ENCODE measurements at regions not wholly inside any gene's neighbourhood (a gene's known extent, or its start where the extent isn't known, plus 50 kb on each side); places are given as distances from the start of the nearest gene placed in this dataset.
"Not testable (repeated sequence)": the region's sequence is repeated elsewhere in the genome, so short reads cannot be mapped to it uniquely, and the experiment has no call there.

GRCh38 chr2:118613737-118614136 lies 233.7 kb downstream of the EN1 start:
- DNase-seq (ENCODE audit: low read depth in 3 of 3) = no peak

- no peak for DNase-seq (ENCODE audit: low read depth in 3 of 3)
Observed at GRCh38 chr2:118611691-118612090, 235.8 kb downstream of the EN1 start.

- DNase-seq (ENCODE audit: low read depth in 3 of 3) = no peak
Observed at GRCh38 chr2:118609138-118609537, 238.3 kb downstream of the EN1 start.

- DNase-seq (ENCODE audit: low read depth in 3 of 3) = no peak
Observed at GRCh38 chr2:118607641-118608040, 239.8 kb downstream of the EN1 start.

GRCh38 chr2:118604811-118605210 lies 242.6 kb downstream of the EN1 start:
- DNase-seq (ENCODE audit: low read depth in 3 of 3) = no peak

GRCh38 chr2:118604371-118604770 lies 243.1 kb downstream of the EN1 start:
- no peak for DNase-seq (ENCODE audit: low read depth in 3 of 3)

GRCh38 chr2:118599141-118599540 lies 248.3 kb downstream of the EN1 start:
- DNase-seq (ENCODE audit: low read depth in 3 of 3) = no peak

- DNase-seq (ENCODE audit: low read depth in 3 of 3) = no peak
Observed at GRCh38 chr2:118596620-118597019, 250.8 kb downstream of the EN1 start.

GRCh38 chr2:118593257-118593656 lies 254.2 kb downstream of the EN1 start:
- no peak for DNase-seq (ENCODE audit: low read depth in 3 of 3)

GRCh38 chr2:118591223-118591622 lies 256.2 kb downstream of the EN1 start:
- no peak for DNase-seq (ENCODE audit: low read depth in 3 of 3)

GRCh38 chr2:118589721-118590120 lies 257.7 kb downstream of the EN1 start:
- DNase-seq (ENCODE audit: low read depth in 3 of 3) = no peak

- no peak for DNase-seq (ENCODE audit: low read depth in 3 of 3)
Observed at GRCh38 chr2:118588850-118589249, 258.6 kb downstream of the EN1 start.

GRCh38 chr2:118586312-118586711 lies 261.1 kb downstream of the EN1 start:
- no peak for DNase-seq (ENCODE audit: low read depth in 3 of 3)

GRCh38 chr2:118584877-118585276 lies 262.6 kb downstream of the EN1 start:
- no peak for DNase-seq (ENCODE audit: low read depth in 3 of 3)

- DNase-seq (ENCODE audit: low read depth in 3 of 3) = no peak
Observed at GRCh38 chr2:118584062-118584749, 263.2 kb downstream of the EN1 start.

GRCh38 chr2:118582058-118582457 lies 265.4 kb downstream of the EN1 start:
- DNase-seq (ENCODE audit: low read depth in 3 of 3) = no peak

GRCh38 chr2:118580651-118581050 lies 266.8 kb downstream of the EN1 start:
- DNase-seq (ENCODE audit: low read depth in 3 of 3) = no peak

GRCh38 chr2:118580107-118580506 lies 267.3 kb downstream of the EN1 start:
- DNase-seq (ENCODE audit: low read depth in 3 of 3) = no peak

GRCh38 chr2:118577202-118577601 lies 270.2 kb downstream of the EN1 start:
- no peak for DNase-seq (ENCODE audit: low read depth in 3 of 3)

GRCh38 chr2:118576109-118576855 lies 271.2 kb downstream of the EN1 start:
- no peak for DNase-seq (ENCODE audit: low read depth in 3 of 3)

- DNase-seq (ENCODE audit: low read depth in 3 of 3) = not testable (repeated sequence)
Observed at GRCh38 chr2:118572380-118572779, 275.1 kb downstream of the EN1 start.

- no peak for DNase-seq (ENCODE audit: low read depth in 3 of 3)
Observed at GRCh38 chr2:118569876-118570535, 277.4 kb downstream of the EN1 start.

GRCh38 chr2:118568700-118569099 lies 278.7 kb downstream of the EN1 start:
- DNase-seq (ENCODE audit: low read depth in 3 of 3) = no peak
